GM12872 (cell line): ENCODE measurements at regions not wholly inside any gene's neighbourhood (a gene's known extent, or its start where the extent isn't known, plus 50 kb on each side); places are given as distances from the start of the nearest gene placed in this dataset.

Source experiments
- TF ChIP-seq, protein P1 (sequence below): IDR thresholded peaks from 3 replicates; pipeline ENCODE4 v1.5.1; 2011; ENCODE audit warnings: low read depth, mild to moderate bottlenecking, low read length, moderate library complexity; ENCODE audit not compliant: insufficient read depth

DNA sequence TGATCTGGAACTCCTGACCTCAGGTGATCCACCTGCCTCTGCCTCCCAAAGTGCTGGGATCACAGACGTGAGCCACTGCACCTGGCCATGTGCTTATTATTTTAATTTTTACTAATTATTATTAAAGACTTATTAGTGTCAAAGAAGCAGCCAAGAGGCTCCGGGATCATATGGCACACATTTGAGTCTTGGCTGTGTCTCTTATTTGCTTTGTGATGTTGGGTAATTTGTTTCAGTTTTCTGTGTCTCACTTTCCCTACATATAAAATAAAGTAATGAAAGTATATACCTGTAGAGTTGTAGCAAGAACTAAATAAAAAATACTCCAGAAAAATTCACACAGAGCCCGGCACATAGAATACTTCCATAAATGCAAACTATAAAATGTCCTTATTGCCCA lies 238.0 kb upstream of the TBL1XR1 start:
- TF ChIP-seq, protein P1, sequence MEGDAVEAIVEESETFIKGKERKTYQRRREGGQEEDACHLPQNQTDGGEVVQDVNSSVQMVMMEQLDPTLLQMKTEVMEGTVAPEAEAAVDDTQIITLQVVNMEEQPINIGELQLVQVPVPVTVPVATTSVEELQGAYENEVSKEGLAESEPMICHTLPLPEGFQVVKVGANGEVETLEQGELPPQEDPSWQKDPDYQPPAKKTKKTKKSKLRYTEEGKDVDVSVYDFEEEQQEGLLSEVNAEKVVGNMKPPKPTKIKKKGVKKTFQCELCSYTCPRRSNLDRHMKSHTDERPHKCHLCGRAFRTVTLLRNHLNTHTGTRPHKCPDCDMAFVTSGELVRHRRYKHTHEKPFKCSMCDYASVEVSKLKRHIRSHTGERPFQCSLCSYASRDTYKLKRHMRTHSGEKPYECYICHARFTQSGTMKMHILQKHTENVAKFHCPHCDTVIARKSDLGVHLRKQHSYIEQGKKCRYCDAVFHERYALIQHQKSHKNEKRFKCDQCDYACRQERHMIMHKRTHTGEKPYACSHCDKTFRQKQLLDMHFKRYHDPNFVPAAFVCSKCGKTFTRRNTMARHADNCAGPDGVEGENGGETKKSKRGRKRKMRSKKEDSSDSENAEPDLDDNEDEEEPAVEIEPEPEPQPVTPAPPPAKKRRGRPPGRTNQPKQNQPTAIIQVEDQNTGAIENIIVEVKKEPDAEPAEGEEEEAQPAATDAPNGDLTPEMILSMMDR: no peak

DNA sequence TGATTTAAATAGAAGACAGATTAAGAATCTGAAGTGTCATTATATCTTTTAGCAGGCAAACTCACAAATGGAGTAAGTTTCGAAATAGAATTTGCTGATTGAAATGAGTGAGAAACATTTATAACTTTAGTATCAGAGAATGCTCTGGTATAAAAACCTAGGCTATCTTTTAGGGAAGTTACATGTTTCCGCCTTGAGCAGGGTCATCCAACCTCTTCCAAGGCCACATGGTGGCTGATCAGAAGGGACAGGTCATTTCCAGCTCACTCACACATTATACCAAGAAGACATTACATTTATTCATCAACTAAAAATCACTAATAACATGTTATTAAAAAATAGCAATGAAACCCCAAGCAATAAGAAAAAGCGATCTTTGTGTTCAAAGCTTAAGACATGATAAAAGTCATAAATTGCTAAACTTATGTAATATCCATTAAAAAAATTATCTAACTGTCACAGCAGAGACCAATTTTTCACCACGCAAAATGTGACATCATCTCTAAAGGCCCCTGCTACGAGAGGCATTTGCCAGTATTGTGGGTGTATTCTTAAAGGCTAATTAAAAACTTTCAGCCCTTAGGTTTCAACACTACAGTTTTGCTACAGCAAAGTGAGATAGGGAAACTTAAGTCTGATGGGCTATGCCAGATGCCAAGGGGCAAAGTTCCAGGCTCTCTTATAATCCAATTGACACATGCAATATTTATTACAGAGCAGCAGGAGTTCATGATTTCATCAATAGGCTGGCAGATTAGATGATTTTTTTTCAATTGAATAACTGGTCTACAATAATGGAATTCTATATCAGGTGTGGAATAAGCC lies 240.4 kb upstream of the TBL1XR1 start:
- TF ChIP-seq, protein P1: no peak

DNA sequence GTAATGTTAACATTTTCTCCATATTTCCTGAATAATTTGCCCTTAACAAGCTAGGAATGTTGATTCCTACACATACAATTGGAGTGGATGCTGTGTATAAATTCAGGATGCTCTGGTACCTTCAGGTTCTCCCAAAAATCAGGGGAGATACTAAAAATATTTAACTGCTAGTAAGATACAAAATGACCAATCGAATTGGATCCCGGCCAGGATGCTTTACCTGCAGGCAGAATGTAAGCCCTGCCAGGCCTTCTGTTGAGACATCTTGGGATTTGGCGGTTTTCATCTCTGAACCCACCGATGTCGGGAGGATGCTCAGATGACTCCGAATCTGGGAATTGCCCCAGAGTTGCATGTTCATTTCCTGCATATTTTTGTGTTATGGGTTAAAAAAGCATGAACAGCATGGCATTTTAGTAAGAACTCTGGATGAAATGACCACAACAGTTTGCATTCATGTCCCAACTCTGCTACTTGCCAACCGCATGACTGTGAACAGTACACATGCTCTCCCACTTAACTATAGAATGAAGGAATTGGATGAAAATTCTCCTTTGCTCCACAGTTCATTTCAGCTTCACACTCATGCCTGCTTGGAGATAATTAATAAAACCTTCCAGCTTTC lies 241.4 kb upstream of the TBL1XR1 start:
- TF ChIP-seq, protein P1: no peak

DNA sequence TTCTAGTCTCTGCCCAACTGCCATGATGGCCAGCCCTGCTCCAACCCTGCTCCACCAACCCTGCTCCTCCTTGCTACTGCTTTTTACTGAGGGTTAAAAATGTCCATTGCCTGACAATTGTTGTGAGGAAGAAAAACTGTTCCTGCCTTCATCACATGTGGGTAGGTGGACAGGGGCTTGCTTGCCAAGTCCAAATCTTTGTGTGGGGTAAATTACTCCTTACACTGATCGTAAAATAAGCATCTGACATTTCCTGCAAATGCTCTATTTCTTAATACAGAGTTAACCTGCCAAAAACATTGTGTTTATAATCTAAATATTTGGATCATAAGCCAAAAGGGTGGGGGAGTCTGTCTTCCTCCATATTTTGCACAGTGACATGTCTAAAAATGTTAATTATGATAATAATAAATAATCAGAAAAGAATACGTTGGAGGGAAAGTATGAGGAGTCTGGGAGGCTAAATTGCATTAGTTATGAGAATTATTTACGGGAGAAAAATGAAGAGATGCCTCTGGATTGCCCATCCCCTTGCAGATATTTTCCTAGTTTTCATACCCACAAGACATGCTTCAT lies 242.5 kb upstream of the TBL1XR1 start:
- TF ChIP-seq, protein P1: no peak

DNA sequence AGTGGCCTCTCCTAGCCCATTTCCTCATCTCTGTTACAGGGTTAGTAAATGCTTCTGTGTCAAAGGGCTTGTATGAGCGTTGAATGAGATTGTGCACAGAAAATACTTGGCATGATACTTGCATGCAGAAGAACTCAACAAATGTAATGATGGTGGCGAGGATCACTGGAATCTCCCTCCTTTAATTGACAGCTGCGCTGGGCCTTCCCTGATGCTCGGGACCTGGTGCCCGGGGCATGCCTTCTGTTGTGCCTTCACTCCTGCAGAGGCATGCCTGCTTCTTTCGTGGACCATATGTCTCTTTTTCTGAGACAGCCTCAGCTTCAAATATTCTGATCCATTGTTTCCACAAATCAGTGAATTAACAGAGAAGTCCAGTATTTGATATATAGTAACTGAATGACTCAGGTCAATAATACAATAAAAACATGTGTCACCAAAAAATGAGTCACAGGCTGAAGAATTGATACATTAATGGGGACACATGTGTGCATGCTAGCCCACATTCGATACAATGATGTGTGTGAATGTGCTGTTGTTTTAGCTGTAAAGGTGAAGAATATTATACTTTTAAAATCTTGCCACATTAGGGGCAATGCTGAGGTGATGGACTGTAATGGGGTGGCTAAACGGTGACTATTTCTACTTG lies 243.3 kb upstream of the TBL1XR1 start:
- TF ChIP-seq, protein P1: no peak

DNA sequence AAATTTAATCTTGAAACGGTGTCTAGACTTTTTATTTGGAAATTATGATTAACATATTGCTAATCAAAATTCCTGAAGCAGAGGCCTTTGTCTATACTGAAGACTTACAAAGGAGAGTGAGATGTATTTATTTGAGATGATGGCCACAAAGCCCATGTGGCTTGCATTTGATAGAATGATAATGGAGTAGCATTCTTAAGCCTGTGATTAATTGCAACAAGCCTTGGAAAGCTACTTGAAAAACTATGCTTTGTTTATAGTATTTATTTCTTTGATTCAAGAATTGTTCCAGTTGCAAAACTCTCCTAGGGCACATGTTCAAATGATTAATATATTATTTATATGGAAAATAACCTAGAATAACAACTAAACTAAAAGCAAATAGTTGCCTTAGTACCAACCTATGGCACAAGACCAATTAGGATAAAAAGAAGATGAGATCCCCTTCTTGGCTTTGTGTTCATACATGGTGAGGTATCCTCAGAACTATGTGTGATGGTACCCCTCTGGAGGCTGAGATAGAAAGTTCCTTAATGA lies 244.1 kb upstream of the TBL1XR1 start:
- TF ChIP-seq, protein P1: no peak
